ENCODE measurements at regions not wholly inside any gene's neighbourhood (a gene's known extent, or its start where the extent isn't known, plus 50 kb on each side); places are given as distances from the start of the nearest gene placed in this dataset.

DNA sequence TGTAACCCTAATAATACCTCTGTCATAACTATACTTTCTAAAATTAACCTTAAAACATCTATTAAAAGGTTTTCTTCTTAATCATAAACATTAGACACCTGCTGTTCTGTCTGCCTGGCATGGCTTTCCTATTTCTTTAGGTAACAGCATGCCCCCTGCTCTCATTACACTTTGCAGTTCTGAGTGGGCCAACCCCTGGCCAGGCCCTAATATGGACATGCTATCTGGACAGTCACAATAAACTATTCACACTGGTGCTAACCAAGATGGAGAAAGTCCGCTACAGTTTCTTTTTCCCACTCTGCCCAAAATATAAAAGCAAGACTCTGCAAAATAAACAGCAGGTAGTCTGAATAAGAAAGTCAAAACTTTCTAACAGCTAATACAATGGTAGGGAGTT lies 84.0 kb downstream of the ELAPOR2 start:
- H3K4me3 ChIP-seq (replicated peaks in 1 of 3; ENCODE audit: low read depth in 2 of 3, low read length in 3 of 3), result no peak overlapping the region
- no peak overlapping the region for H2AFZ ChIP-seq (ENCODE audit: insufficient read depth, low read depth, low read length, poor library complexity, severe bottlenecking)
- no peaks in the 10 kb centered on the region for H3K79me2 ChIP-seq (ENCODE audit: insufficient read depth, low read length)
- no peak overlapping the region for H3K9ac ChIP-seq (ENCODE audit: insufficient read depth, low read length, poor library complexity, severe bottlenecking)
- WGBS (ENCODE audit: insufficient coverage), result no CpG with 5 or more reads among the region's 1 CpG
- TF ChIP-seq, protein P1, sequence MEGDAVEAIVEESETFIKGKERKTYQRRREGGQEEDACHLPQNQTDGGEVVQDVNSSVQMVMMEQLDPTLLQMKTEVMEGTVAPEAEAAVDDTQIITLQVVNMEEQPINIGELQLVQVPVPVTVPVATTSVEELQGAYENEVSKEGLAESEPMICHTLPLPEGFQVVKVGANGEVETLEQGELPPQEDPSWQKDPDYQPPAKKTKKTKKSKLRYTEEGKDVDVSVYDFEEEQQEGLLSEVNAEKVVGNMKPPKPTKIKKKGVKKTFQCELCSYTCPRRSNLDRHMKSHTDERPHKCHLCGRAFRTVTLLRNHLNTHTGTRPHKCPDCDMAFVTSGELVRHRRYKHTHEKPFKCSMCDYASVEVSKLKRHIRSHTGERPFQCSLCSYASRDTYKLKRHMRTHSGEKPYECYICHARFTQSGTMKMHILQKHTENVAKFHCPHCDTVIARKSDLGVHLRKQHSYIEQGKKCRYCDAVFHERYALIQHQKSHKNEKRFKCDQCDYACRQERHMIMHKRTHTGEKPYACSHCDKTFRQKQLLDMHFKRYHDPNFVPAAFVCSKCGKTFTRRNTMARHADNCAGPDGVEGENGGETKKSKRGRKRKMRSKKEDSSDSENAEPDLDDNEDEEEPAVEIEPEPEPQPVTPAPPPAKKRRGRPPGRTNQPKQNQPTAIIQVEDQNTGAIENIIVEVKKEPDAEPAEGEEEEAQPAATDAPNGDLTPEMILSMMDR (IDR thresholded peaks at IDR 0.05), result no peak
- no peaks in the 10 kb centered on the region for H3K27me3 ChIP-seq (ENCODE audit: control insufficient read depth in 2 of 2, insufficient read depth in 2 of 2, low read length in 2 of 2)
- no peak overlapping the region for H3K4me2 ChIP-seq (replicated peaks; ENCODE audit: extremely low read depth, low read length, poor library complexity, severe bottlenecking)
- H3K4me3 Mint-ChIP-seq, result no peak overlapping the region
- no peaks in the 10 kb centered on the region for H4K20me1 ChIP-seq (ENCODE audit: insufficient read depth, low read length)
- H3K27ac Mint-ChIP-seq, result no peak overlapping the region
- no peak for DNase-seq
- H3K27me3 Mint-ChIP-seq (ENCODE audit: low read depth in 3 of 3), result peaks cover 0 to 2% (median 0%) of the 10 kb centered on the region in 3 donors
- no peaks in the 10 kb centered on the region for H3K36me3 Mint-ChIP-seq
- H3K4me1 ChIP-seq (ENCODE audit: control insufficient read depth in 1 of 2, insufficient read depth in 2 of 2, low read length in 2 of 2), result no peaks in the 10 kb centered on the region
- H3K9me3 ChIP-seq (replicated peaks in 1 of 2; ENCODE audit: control insufficient read depth in 1 of 2, insufficient read depth in 1 of 2, low read length in 2 of 2), result no peaks in the 10 kb centered on the region
- H3K4me1 Mint-ChIP-seq, result no peaks in the 10 kb centered on the region
- H3K36me3 ChIP-seq (replicated peaks in 1 of 2; ENCODE audit: control insufficient read depth in 1 of 2, insufficient read depth in 2 of 2, low read length in 2 of 2), result no peaks in the 10 kb centered on the region
- peaks cover 0 to 4% (median 0%) of the 10 kb centered on the region in 7 donors for H3K9me3 Mint-ChIP-seq
- intact Hi-C loops (cut with micrococcal nuclease), result no loop called here
- no peak overlapping the region for H3K27ac ChIP-seq (ENCODE audit: low read depth in 1 of 2, low read length in 2 of 2)

DNA sequence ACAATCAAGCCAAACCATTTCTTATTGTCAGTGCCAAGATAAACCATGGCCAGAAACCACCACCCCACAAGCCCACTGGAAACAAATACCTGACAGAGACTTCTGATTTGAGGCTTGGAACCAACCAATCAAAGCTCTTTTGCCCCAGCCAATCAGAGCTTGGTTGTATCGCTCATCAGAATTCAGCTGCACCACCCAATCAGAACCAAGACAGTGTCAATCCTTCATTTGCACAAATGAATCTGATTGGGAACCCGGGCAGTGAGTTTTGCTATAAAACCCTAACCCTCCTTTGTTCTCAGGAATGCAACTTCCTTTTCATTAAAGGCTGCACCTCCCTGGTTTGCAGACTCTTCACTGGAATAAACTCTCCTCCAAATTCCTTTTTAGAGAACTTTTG lies 87.4 kb downstream of the ELAPOR2 start:
- no peak overlapping the region for H3K27ac Mint-ChIP-seq
- DNase-seq, result no peak
- Histone ChIP-seq H2AFZ (ENCODE audit: insufficient read depth, low read depth, low read length, poor library complexity, severe bottlenecking) (no peak overlapping the region), H3K4me3 (replicated peaks in 1 of 3; ENCODE audit: low read depth in 2 of 3, low read length in 3 of 3) (no peak overlapping the region), H3K9me3 (replicated peaks in 1 of 2; ENCODE audit: control insufficient read depth in 1 of 2, insufficient read depth in 1 of 2, low read length in 2 of 2) (no peaks in the 10 kb centered on the region), H3K79me2 (ENCODE audit: insufficient read depth, low read length) (no peaks in the 10 kb centered on the region), H3K4me1 (ENCODE audit: control insufficient read depth in 1 of 2, insufficient read depth in 2 of 2, low read length in 2 of 2) (no peaks in the 10 kb centered on the region), H3K36me3 (replicated peaks in 1 of 2; ENCODE audit: control insufficient read depth in 1 of 2, insufficient read depth in 2 of 2, low read length in 2 of 2) (no peaks in the 10 kb centered on the region), H4K20me1 (ENCODE audit: insufficient read depth, low read length) (no peaks in the 10 kb centered on the region), H3K27ac (ENCODE audit: low read depth in 1 of 2, low read length in 2 of 2) (no peak overlapping the region), H3K4me2 (replicated peaks; ENCODE audit: extremely low read depth, low read length, poor library complexity, severe bottlenecking) (no peak overlapping the region), H3K27me3 (ENCODE audit: control insufficient read depth in 2 of 2, insufficient read depth in 2 of 2, low read length in 2 of 2) (no peaks in the 10 kb centered on the region), H3K9ac (ENCODE audit: insufficient read depth, low read length, poor library complexity, severe bottlenecking) (no peak overlapping the region)
- TF ChIP-seq, protein P1 (IDR thresholded peaks at IDR 0.05), result no peak
- no peak overlapping the region for H3K4me3 Mint-ChIP-seq
- H3K9me3 Mint-ChIP-seq, result peaks cover 0 to 4% (median 0%) of the 10 kb centered on the region in 7 donors
- peaks cover 0 to 2% (median 0%) of the 10 kb centered on the region in 3 donors for H3K27me3 Mint-ChIP-seq (ENCODE audit: low read depth in 3 of 3)
- WGBS (ENCODE audit: insufficient coverage), result 100% methylated on average over 2 of the region's 2 CpGs
- intact Hi-C loops (cut with micrococcal nuclease), result no loop called here
- no peaks in the 10 kb centered on the region for H3K4me1 Mint-ChIP-seq
- no peaks in the 10 kb centered on the region for H3K36me3 Mint-ChIP-seq

Measured in CD14-positive monocyte (primary cell).